Jurkat, Clone E6-1 (cell line): ENCODE measurements at regions not wholly inside any gene's neighbourhood (a gene's known extent, or its start where the extent isn't known, plus 50 kb on each side); places are given as distances from the start of the nearest gene placed in this dataset.
"Not testable (repeated sequence)": the region's sequence is repeated elsewhere in the genome, so short reads cannot be mapped to it uniquely, and the experiment has no call there.

Experiments used
- DNase-seq: peaks from one replicate; pipeline ENCODE4 v3.0.0-alpha.2; 2011; ENCODE audit warnings: low read depth, low spot score
- H3K4me3 ChIP-seq: 2 replicates; pipeline ENCODE4 v1.5.1; 2011; ENCODE audit warnings: mild to moderate bottlenecking, low read length, control low read depth, moderate library complexity

GRCh38 chr16:55055262-55055661, 124.6 kb downstream of the IRX5 start:
- DNase-seq, result no peak
- H3K4me3 ChIP-seq, result no peak overlapping the region

- DNase-seq, result no peak
- no peak overlapping the region for H3K4me3 ChIP-seq
These were observed 126.1 kb downstream of the IRX5 start for GRCh38 chr16:55056585-55057401.

- DNase-seq, result no peak
These were observed 127.2 kb downstream of the IRX5 start for GRCh38 chr16:55057866-55058265.

GRCh38 chr16:55058576-55058975, 127.9 kb downstream of the IRX5 start:
- no peak overlapping the region for H3K4me3 ChIP-seq
- DNase-seq, result no peak

More at GRCh38 chr16:55057866-55058265, 127.2 kb downstream of the IRX5 start:
- H3K4me3 ChIP-seq, result no peak overlapping the region

- H3K4me3 ChIP-seq, result no peak overlapping the region
- DNase-seq, result no peak
These were observed 128.5 kb downstream of the IRX5 start for GRCh38 chr16:55059146-55059545.

GRCh38 chr16:55061126-55061525, 130.5 kb downstream of the IRX5 start:
- no peak for DNase-seq
- no peak overlapping the region for H3K4me3 ChIP-seq

- no peak for DNase-seq
- no peak overlapping the region for H3K4me3 ChIP-seq
These were observed 131.8 kb downstream of the IRX5 start for GRCh38 chr16:55062442-55062841.

- DNase-seq, result no peak
- H3K4me3 ChIP-seq, result no peak overlapping the region
These were observed 142.3 kb downstream of the IRX5 start for GRCh38 chr16:55072976-55073375.

- no peak for DNase-seq
- no peak overlapping the region for H3K4me3 ChIP-seq
These were observed 143.2 kb downstream of the IRX5 start for GRCh38 chr16:55073830-55074229.

- not testable (repeated sequence) for DNase-seq, H3K4me3 ChIP-seq
These were observed 144.5 kb downstream of the IRX5 start for GRCh38 chr16:55075208-55075607.

GRCh38 chr16:55076053-55076452, 145.4 kb downstream of the IRX5 start:
- DNase-seq, result no peak
- no peak overlapping the region for H3K4me3 ChIP-seq

- no peak for DNase-seq
- H3K4me3 ChIP-seq, result no peak overlapping the region
These were observed 146.6 kb downstream of the IRX5 start for GRCh38 chr16:55077266-55077665.

GRCh38 chr16:55078153-55078552, 147.5 kb downstream of the IRX5 start:
- no peak for DNase-seq
- no peak overlapping the region for H3K4me3 ChIP-seq

GRCh38 chr16:55078699-55079410, 148.2 kb downstream of the IRX5 start:
- DNase-seq, result no peak
- H3K4me3 ChIP-seq, result no peak overlapping the region

- DNase-seq, result no peak
- no peak overlapping the region for H3K4me3 ChIP-seq
These were observed 151.2 kb downstream of the IRX5 start for GRCh38 chr16:55081622-55082590.

- no peak overlapping the region for H3K4me3 ChIP-seq
- no peak for DNase-seq
These were observed 151.9 kb downstream of the IRX5 start for GRCh38 chr16:55082591-55082976.

- DNase-seq, result no peak
These were observed 152.4 kb downstream of the IRX5 start for GRCh38 chr16:55083052-55083451.

GRCh38 chr16:55088098-55088497, 157.4 kb downstream of the IRX5 start:
- H3K4me3 ChIP-seq, result no peak overlapping the region
- DNase-seq, result no peak

More at GRCh38 chr16:55083052-55083451, 152.4 kb downstream of the IRX5 start:
- H3K4me3 ChIP-seq, result no peak overlapping the region

GRCh38 chr16:55089600-55089999, 158.9 kb downstream of the IRX5 start:
- no peak for DNase-seq

More at GRCh38 chr16:55089600-55089999, 158.9 kb downstream of the IRX5 start:
- no peak overlapping the region for H3K4me3 ChIP-seq
